NOMO-1 treated with dmso at 0.1 percent for 144 hours (cell line): ENCODE measurements at regions not wholly inside any gene's neighbourhood (a gene's known extent, or its start where the extent isn't known, plus 50 kb on each side); places are given as distances from the start of the nearest gene placed in this dataset.

Experiments
- DNase-seq: peaks from one replicate; lab custom pipeline; 2025; ENCODE audit not compliant: unreplicated experiment; lab: John Stamatoyannopoulos, UW

DNA sequence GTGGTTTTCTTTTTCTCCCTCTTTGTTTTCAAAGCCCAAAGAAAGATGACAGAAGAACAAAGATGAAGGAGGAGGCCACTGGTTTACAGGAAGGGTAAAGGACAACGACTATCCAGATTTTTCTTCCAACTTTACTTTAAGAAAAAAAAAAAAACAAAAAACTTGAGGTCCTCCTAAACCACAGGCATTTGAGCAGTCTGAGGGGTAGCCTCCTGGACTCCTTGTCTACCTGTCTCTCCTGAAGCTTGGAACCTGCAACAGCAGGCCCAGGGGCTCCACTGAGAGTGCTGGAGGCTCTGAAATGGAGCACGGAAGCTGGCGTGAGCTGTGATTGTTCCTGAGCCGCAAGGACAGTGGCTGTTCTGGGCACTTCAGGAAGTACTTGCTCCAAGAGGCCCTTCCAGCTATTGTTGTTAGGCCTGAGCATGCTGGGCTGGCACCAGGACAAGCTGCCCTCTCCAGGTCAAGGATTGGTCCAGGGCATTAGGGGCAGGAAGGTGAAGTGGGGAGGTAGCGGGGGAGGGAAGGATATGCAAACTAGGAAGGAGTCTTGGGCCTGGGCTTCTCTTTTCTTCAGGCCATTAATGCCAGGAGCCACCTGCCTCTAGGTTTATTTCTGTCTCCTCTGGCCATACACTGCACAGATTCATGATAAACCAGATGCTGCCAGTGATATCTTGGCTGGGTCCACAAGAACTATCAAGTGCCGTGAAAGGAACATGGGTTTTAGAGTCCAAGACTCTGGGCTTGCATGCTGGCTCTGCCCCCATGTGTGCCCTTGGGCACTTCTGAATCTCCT lies 147.3 kb downstream of the CCDC34 start:
- no peak for DNase-seq

- DNase-seq: no peak
These were observed 148.3 kb downstream of the CCDC34 start for GRCh38 chr11:27214713-27215112.

GRCh38 chr11:27213232-27213660 lies 149.8 kb downstream of the CCDC34 start:
- DNase-seq: no peak

DNA sequence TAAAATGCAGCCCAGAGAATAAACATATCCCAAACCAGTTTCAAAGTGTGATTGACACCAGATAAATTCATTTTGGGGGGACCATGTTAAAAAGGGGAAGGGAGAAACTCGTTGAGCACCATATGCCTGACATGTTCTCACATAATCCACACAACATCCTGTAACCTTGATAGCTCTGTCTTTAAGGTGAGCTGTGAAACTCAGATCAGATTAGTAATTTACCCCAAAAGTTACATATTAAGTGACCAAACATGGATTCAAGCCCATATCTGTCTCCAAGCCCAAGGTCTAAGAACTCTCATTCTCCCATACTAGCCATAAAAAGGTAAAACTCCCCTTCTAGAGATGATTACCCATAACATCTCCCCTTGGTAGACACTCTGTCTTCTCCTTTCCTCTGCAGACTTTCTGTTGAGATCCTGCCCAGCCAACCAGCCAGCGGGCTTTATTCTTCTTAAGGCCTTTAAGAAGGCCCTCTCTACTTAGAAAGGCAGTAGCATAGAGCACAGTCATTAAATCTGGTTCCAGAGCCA lies 150.7 kb downstream of the CCDC34 start:
- DNase-seq: no peak

- DNase-seq: no peak
These were observed 151.5 kb downstream of the CCDC34 start for GRCh38 chr11:27211370-27212127.

DNA sequence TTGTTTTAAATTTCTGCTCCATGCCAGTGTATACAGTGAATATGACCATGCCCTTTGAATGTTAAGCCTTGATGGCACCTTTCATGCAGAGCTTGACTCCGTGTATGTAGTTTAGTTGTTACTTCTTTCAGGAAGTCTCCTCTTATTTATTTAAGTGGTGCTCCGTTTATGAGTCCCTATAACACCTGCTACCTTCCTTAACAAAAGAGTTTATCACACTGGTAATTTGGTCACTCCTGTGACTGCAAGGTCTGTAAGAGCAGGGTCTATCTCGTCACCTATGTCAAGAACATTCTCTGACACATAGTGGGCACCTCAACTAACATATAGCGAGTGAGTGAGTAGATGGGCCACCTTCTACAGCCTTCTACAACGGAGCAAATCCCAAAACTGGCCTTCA lies 152.5 kb downstream of the CCDC34 start:
- no peak for DNase-seq

- DNase-seq: no peak
These were observed 153.4 kb downstream of the CCDC34 start for GRCh38 chr11:27209562-27210005.

DNA sequence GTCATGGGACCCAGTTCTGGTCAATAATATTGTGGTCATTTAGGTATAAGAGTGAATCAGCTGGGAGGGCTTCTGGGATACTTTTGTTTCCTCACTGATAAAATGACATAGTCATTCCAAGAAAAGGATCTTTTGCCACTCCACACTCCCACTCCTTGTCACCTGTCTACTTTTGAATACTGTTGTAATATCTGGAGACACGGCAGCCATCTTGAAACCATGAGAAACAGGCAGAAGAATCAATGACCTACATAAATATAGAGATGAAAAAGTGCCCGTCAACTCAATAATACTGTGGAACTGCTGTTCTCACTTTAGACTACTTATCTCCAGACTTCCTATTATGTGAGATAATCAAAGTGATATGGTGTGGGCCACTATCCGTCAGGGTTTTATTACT lies 154.2 kb downstream of the CCDC34 start:
- no peak for DNase-seq

DNA sequence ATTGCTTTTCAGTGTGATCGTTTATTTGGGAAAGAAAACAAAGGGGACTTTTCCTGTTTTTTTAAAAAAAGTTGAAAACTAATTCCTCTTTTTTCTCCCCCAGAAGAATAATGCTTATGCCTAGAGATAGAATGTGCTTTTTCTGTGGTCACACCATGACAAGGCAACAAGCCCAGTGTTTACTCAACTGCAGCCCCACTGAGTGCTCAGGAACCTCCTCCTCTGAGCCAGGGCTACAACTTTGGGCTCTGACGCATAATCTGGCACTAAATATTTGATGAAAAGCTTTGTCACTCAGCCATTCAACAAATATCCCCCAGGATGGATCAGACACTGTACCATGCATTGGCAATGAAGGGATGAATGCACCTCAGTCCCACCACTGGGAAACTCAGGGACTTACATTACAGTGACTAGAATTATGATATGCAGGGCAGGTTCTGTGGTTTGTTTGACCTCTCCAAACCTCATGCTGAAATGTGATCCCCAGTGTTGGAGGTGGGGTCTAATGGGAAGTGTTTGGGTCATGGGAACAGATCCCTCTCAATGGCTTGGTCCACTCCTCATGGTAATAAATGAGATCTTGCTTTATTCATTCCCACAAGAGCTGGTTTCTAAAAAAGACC lies 155.9 kb downstream of the CCDC34 start:
- DNase-seq: no peak

- DNase-seq: no peak
These were observed 157.0 kb downstream of the CCDC34 start for GRCh38 chr11:27205779-27206570.

DNA sequence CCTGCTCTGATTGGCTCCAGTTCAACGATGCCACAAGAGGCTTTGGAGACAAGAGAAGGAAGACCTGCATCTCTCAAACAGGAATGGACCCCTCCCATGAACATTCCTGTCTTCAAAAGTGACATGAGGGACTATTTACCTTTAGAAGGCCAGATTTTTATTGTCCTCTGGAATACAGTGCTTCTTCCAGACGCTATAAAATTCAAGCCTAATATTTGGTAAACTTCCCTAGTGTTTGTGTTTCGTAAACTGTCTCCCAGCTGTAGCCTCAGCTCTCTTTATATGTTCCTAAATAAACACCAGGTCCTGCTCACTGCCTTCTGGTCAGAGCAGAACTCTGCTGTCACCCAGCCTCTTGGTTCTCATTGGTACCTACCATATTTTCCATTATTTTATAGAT lies 157.8 kb downstream of the CCDC34 start:
- DNase-seq: no peak

DNA sequence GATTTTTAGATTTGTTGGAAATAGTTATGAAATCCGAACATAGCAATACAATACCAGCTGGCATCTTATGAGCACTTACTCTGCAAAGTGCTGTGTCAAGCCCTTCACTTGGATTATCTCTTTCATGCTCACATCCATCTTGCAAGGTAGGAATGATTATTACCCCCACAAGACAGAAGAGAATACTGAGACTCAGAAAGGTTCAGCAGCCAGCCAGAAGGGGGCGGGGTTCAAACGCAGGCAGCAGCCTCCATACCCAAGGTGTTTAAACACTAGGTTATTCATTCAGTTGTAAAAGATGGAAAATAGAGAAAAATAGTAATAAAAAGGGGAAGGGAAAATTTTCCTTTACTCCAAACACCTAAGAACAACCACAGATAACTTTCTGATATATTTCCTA lies 158.5 kb downstream of the CCDC34 start:
- DNase-seq: no peak

- DNase-seq: no peak
These were observed 159.9 kb downstream of the CCDC34 start for GRCh38 chr11:27203077-27203647.

DNA sequence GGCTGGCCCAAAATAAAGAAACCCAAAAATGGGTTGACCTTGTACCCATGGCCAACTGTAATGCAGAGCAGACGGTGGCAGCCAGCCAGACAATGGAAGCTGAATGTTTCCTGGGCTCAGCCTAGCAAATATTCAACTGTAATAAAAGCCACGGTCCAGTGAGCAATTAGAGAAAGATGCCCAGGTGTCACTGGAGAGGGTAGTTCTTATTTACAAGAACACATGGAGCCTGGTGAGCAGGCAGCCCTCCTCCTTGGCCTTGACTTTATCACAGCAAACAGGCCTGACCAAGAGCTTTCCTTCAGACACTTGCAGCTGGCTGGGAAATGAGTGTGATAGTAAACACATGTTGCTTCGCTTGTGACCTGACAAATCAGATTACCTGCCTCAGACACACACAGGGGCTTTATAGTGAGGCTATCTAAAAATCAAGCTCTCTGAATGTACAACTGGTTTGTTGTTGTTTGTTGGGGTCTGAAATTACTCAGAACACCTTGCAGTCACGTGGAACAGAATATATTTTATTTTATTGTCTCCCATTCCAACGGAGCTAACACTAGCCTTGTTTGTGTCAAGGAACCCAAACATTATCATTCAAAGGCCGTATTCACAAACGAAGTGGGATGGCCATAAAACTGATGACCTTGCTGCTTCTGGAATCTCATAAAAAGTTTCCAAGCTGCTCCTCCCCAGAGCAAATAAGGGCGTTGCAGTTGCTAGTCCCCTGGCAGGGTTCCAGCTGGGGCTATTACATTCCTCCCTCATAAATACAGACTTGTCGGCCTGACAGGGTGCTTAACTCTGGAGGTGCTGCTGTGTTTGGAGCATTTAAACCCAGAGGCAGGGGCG lies 161.1 kb downstream of the BBOX1 start:
- no peak for DNase-seq

DNA sequence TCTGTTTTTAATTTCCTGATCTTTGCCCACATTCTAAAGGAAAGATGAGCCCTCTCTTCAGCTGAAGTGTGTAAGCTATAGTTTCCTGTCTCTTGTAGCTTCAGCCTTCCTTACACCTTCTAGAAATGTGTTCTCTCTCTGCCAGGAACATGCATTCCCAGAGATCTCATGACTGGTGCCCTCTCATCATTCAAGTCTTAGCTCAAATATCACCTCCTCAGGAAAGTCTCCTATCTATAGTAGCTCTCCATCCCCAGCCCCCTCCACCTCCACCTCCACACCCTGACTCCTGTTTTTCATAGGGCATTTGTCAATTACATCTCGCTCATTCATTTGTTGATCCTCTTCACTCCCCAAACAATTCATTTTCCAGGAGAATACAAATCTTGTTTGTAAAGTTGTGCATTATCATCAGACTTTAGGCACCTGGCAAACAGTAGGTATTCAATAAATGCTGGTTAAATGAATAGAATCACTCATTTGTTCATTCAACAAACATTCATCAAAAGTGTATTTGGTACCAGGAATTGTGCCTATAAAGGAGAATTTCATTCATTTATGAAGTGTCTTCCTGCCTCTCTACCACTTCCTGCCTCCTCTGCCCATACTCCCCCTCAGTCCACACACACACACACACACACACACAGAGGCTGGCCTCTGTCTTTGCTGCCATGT lies 160.3 kb downstream of the BBOX1 start:
- DNase-seq: no peak

DNA sequence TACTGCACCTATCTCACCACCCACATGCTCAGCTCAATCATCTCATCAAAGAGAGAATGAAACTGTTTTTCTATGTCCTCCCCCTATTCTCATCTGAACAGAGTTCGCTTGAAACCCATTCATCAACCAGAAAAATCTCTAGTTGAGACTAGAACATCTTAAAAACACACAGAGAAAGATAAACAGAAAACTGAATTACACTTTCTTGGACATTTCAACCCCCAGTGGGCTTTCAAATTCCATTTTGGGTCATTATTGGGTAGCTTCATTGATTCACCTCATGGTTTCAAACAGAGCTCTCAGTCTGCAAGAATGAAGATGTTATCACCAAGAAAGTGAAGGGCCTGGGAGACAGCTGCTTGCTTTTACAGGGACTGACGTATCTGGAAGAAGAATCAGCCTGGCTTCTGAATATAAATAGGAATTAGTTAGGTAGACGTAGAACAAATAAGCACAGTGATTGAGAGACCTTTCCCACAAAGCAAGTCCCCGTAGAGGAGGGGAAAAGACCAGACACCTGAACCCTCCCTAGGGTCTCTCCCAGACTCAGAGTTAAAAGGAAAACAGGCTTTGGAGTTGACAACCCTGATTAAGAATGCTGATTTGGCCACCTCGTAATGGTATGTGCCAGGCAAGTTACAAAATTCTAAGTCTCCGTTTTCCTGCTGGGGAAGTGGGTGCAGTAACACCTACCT lies 155.7 kb downstream of the BBOX1 start:
- DNase-seq: no peak

- no peak for DNase-seq
These were observed 155.2 kb downstream of the BBOX1 start for GRCh38 chr11:27195837-27196202.

DNA sequence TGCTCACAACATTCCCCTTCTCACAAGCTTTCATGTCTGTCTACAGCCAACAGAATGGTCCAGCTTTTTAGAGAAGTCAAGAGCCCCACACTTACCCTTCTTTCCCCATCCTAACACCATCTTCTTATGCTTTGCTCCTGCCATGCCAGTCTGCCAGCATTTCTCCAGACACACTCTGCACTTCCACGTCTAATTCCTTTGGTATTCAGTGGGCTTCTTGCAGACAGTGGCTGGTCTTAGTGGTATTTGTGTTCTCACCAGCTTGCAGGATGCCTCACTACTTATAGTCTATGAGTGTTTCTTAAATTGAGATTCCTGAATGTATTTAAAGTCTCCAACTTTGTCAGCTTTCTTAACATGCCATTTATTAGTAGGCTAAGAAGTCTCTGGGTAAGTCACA lies 154.4 kb downstream of the BBOX1 start:
- no peak for DNase-seq
